H1 (cell line): ENCODE measurements at regions not wholly inside any gene's neighbourhood (a gene's known extent, or its start where the extent isn't known, plus 50 kb on each side); places are given as distances from the start of the nearest gene placed in this dataset.

ENCODE experiments used
- CTCF ChIA-PET: fragments of 300-600 bp; sonication (Branson Sonifier 250); formaldehyde crosslinking; loops from one replicate; lab custom pipeline; 2021; ENCODE audit not compliant: partially characterized antibody; lab: Charles Lee
- POLR2A ChIA-PET: fragments of 300-600 bp; sonication (Branson Sonifier 250); formaldehyde crosslinking; loops from one replicate; lab custom pipeline; 2021; ENCODE audit warnings: inconsistent platforms; ENCODE audit not compliant: partially characterized antibody; lab: Charles Lee
- DNase-seq, 2 experiments: peaks; one replicate each; pipeline versions ENCODE4 v3.0.0 to v3.0.0-alpha.2; 2010 to 2022; ENCODE audit warnings: low spot score in 2 of 2, low read depth in 1 of 2, mixed read lengths in 1 of 2
- FAIRE-seq: peaks from 2 replicates; lab custom pipeline; 2011; peaks lifted over from hg19 to GRCh38; lab: Jason Lieb, UNC
- H2AFZ ChIP-seq: 2 replicates; pipeline ENCODE4 v1.8.1; 2012; ENCODE audit warnings: low read length, inconsistent platforms
- H2AK5ac ChIP-seq: 2 replicates; pipeline ENCODE4 v1.6.1; 2013; ENCODE audit warnings: low read depth, low read length
- H2BK120ac ChIP-seq: replicated peaks from 2 replicates; pipeline ENCODE3; 2013; ENCODE audit warnings: low read depth, low read length, inconsistent platforms
- H2BK12ac ChIP-seq: 2 replicates; pipeline ENCODE4 v1.6.1; 2013; ENCODE audit warnings: low read depth, low read length
- H2BK15ac ChIP-seq: 2 replicates; pipeline ENCODE4 v1.6.1; 2013; ENCODE audit warnings: low read length
- H2BK20ac ChIP-seq: 2 replicates; pipeline ENCODE4 v1.6.1; 2013; ENCODE audit warnings: low read length
- H2BK5ac ChIP-seq: 2 replicates; pipeline ENCODE4 v1.6.1; 2013; ENCODE audit warnings: low read depth, low read length
- H3K14ac ChIP-seq: 2 replicates; pipeline ENCODE4 v1.6.1; 2013; ENCODE audit warnings: inconsistent platforms; ENCODE audit not compliant: insufficient read length
- H3K18ac ChIP-seq: 2 replicates; pipeline ENCODE4 v1.6.1; 2013; ENCODE audit warnings: low read length; ENCODE audit errors: extremely low read depth
- H3K23ac ChIP-seq: 2 replicates; pipeline ENCODE4 v1.6.1; 2013; ENCODE audit warnings: inconsistent platforms; ENCODE audit not compliant: insufficient read length
- H3K23me2 ChIP-seq: 2 replicates; pipeline ENCODE4 v1.6.1; 2013; ENCODE audit warnings: low read depth, low read length
- H3K27ac ChIP-seq: 2 replicates; pipeline ENCODE4 v1.6.1; 2011; ENCODE audit warnings: low read depth, low read length, inconsistent platforms
- H3K27me3 ChIP-seq, 4 experiments: replicated peaks in 1 of 4; 1 replicate in 1 of 4; 2 replicates in 3 of 4; pipeline versions ENCODE4 v1.6.1 to v1.8.1; 2011 to 2013; ENCODE audit warnings: low read length in 3 of 4, mild to moderate bottlenecking in 3 of 4, inconsistent platforms in 2 of 4, mixed read lengths in 2 of 4, moderate library complexity in 1 of 4; ENCODE audit not compliant: control insufficient read depth in 3 of 4, insufficient read depth in 3 of 4; ENCODE audit errors: extremely low read depth in 1 of 4
- H3K36me3 ChIP-seq, 4 experiments: 2 replicates each; pipeline versions ENCODE4 v1.6.1 to v1.8.1; 2011 to 2013; ENCODE audit warnings: mild to moderate bottlenecking in 4 of 4, low read length in 3 of 4, moderate library complexity in 2 of 4, control low read depth in 1 of 4, inconsistent platforms in 1 of 4; ENCODE audit not compliant: insufficient read depth in 4 of 4, control insufficient read depth in 2 of 4
- H3K4ac ChIP-seq: replicated peaks from 2 replicates; pipeline ENCODE3; 2013; ENCODE audit warnings: low read length, low read depth, mixed read lengths, inconsistent platforms; ENCODE audit not compliant: insufficient read length
- H3K4me1 ChIP-seq, 4 experiments: replicated peaks in 1 of 4; 1 replicate in 1 of 4; 2 replicates in 3 of 4; pipeline versions ENCODE4 v1.6.1 to v1.8.1; 2011 to 2013; ENCODE audit warnings: low read length in 3 of 4, inconsistent platforms in 2 of 4, mixed read lengths in 1 of 4; ENCODE audit not compliant: insufficient read depth in 4 of 4, control insufficient read depth in 3 of 4
- H3K4me2 ChIP-seq, 2 experiments: 2 replicates each; pipeline versions ENCODE4 v1.6.1 to v1.8.1; 2011 to 2013; ENCODE audit warnings: low read depth in 2 of 2, low read length in 2 of 2, control low read depth in 1 of 2, inconsistent platforms in 1 of 2, mild to moderate bottlenecking in 1 of 2; ENCODE audit not compliant: insufficient read depth in 1 of 2
- H3K4me3 ChIP-seq, 4 experiments: fragments of 200-600, 300-600 bp in 1 of 4; sonication (generic), shearing (Covaris generic), sonication (Bioruptor Twin) in 1 of 4; 2 replicates each; pipeline versions ENCODE4 v1.5.1 to v1.8.1; 2011 to 2016; ENCODE audit warnings: low read length in 4 of 4, low read depth in 3 of 4, control low read depth in 2 of 4, inconsistent platforms in 2 of 4, mild to moderate bottlenecking in 2 of 4, mixed read lengths in 1 of 4, moderate library complexity in 1 of 4; ENCODE audit not compliant: insufficient read depth in 2 of 4; ENCODE audit errors: extremely low read depth in 1 of 4
- H3K56ac ChIP-seq: replicated peaks from 2 replicates; pipeline ENCODE3; 2013; ENCODE audit warnings: low read depth, mild to moderate bottlenecking, mixed read lengths, low read length, inconsistent platforms; ENCODE audit not compliant: insufficient read length
- H3K79me1 ChIP-seq: 2 replicates; pipeline ENCODE4 v1.6.1; 2013; ENCODE audit warnings: low read depth, low read length, control low read depth
- H3K79me2 ChIP-seq, 2 experiments: 2 replicates each; pipeline versions ENCODE4 v1.6.1 to v1.8.1; 2012 to 2013; ENCODE audit warnings: low read length in 2 of 2, mild to moderate bottlenecking in 2 of 2, inconsistent platforms in 1 of 2; ENCODE audit not compliant: insufficient read depth in 2 of 2, control insufficient read depth in 1 of 2
- H3K9ac ChIP-seq, 4 experiments: replicated peaks in 1 of 4; 1 replicate in 1 of 4; 2 replicates in 3 of 4; pipeline versions ENCODE4 v1.6.1 to v1.8.1; 2011 to 2013; ENCODE audit warnings: low read depth in 3 of 4, low read length in 3 of 4, control low read depth in 2 of 4, mild to moderate bottlenecking in 2 of 4, moderate library complexity in 2 of 4, inconsistent platforms in 1 of 4; ENCODE audit errors: extremely low read depth in 1 of 4
- H3K9me3 ChIP-seq, 2 experiments: 2 replicates each; pipeline versions ENCODE4 v1.6.1 to v1.8.1; 2012 to 2013; ENCODE audit warnings: mild to moderate bottlenecking in 2 of 2, moderate library complexity in 2 of 2, control low read depth in 1 of 2, inconsistent platforms in 1 of 2, low read depth in 1 of 2, low read length in 1 of 2, mixed read lengths in 1 of 2; ENCODE audit not compliant: insufficient read depth in 2 of 2
- H4K20me1 ChIP-seq, 2 experiments: replicated peaks in 1 of 2; 2 replicates each; pipeline versions ENCODE3 to v1.8.1; 2011 to 2013; ENCODE audit warnings: inconsistent platforms in 2 of 2, low read length in 2 of 2, mild to moderate bottlenecking in 1 of 2; ENCODE audit not compliant: insufficient read depth in 2 of 2, control insufficient read depth in 1 of 2
- H4K5ac ChIP-seq: 2 replicates; pipeline ENCODE4 v1.6.1; 2013; ENCODE audit warnings: low read length, low read depth, mixed read lengths, inconsistent platforms; ENCODE audit not compliant: insufficient read length
- H4K8ac ChIP-seq: 2 replicates; pipeline ENCODE4 v1.8.0; 2013; ENCODE audit warnings: mild to moderate bottlenecking, moderate library complexity, low read length, inconsistent platforms; ENCODE audit not compliant: insufficient read depth; ENCODE audit errors: extremely low read depth
- H4K91ac ChIP-seq: replicated peaks from 2 replicates; pipeline ENCODE3; 2013; ENCODE audit warnings: low read length, mixed read lengths, inconsistent platforms; ENCODE audit not compliant: insufficient read length
- ATF3 ChIP-seq: IDR thresholded peaks from 2 replicates; pipeline ENCODE4 v1.6.1; 2011; ENCODE audit warnings: low read depth, mild to moderate bottlenecking, low read length; ENCODE audit not compliant: insufficient read depth
- CTBP2 ChIP-seq: IDR thresholded peaks from 2 replicates; pipeline ENCODE4 v1.7.0; 2011; ENCODE audit warnings: borderline replicate concordance, mild to moderate bottlenecking, moderate library complexity, mixed read lengths, low read length; ENCODE audit not compliant: insufficient read depth, insufficient read length
- WGBS, 2 experiments: shearing (Covaris generic) in 1 of 2; methylation state at CpG; one replicate each; pipeline versions ENCODE4 v1.1.6 to v1.1.7; 2013 to 2015; ENCODE audit warnings: low lambda C conversion rate in 2 of 2, mixed read lengths in 2 of 2, inconsistent platforms in 1 of 2, low coverage in 1 of 2, missing lambda C conversion rate in 1 of 2; ENCODE audit not compliant: insufficient replicate concordance in 2 of 2, insufficient coverage in 1 of 2, insufficient read length in 1 of 2; ENCODE audit errors: extremely low coverage in 1 of 2, missing lambda C conversion rate in 1 of 2; 5-methylcytosine and 5-hydroxymethylcytosine counted together

- Histone ChIP-seq H3K36me3 (no peaks in the 10 kb centered on the region), H3K27ac (no peak overlapping the region), H3K18ac (no peak overlapping the region), H3K4ac (no peak overlapping the region), H3K9ac (no peak overlapping the region), H3K79me2 (no peaks in the 10 kb centered on the region), H2AK5ac (no peak overlapping the region), H2AFZ (no peak overlapping the region), H4K8ac (no peak overlapping the region), H2BK20ac (no peak overlapping the region), H3K4me3 (no peak overlapping the region), H3K9me3 (no peaks in the 10 kb centered on the region), H3K14ac (no peak overlapping the region), H4K5ac (no peak overlapping the region), H3K79me1 (no peaks in the 10 kb centered on the region), H3K4me2 (no peak overlapping the region), H4K91ac (no peak overlapping the region), H2BK5ac (no peak overlapping the region), H3K27me3 (no peaks in the 10 kb centered on the region; a peak in 1 of 7 replicates), H3K4me1 (no peaks in the 10 kb centered on the region), H3K23ac (no peak overlapping the region), H3K56ac (no peak overlapping the region), H3K23me2 (no peaks in the 10 kb centered on the region), H2BK120ac (no peak overlapping the region), H4K20me1 (no peaks in the 10 kb centered on the region), H2BK15ac (no peak overlapping the region), H2BK12ac (no peak overlapping the region)
- DNase-seq, result no peak
- ChIA-PET CTCF (interaction anchor here (0.6 to 1.0 kb wide), 3 partner anchors 13 to 95 kb away, joined by 3 to 5 read pairs (median 3); no protein-coding TSS in a partner anchor), POLR2A (no interaction called here)
- TF ChIP-seq CTBP2, result no peak
- no peak for TF ChIP-seq ATF3
- FAIRE-seq, result no peak
- WGBS, 2 experiments, result 96% methylated on average over 2 of the region's 2 CpGs; no CpG with 5 or more reads in 1 of the 2 experiments
Observed at GRCh38 chr1:157411064-157411463, 141.3 kb downstream of the FCRL5 start.
